ENCODE measurements at regions not wholly inside any gene's neighbourhood (a gene's known extent, or its start where the extent isn't known, plus 50 kb on each side); places are given as distances from the start of the nearest gene placed in this dataset.
"Not testable (repeated sequence)": the region's sequence is repeated elsewhere in the genome, so short reads cannot be mapped to it uniquely, and the experiment has no call there.

- no peak overlapping the region for H3K4me3 ChIP-seq (ENCODE audit: low read depth, low read length)
- no peak for TF ChIP-seq CTCF (IDR thresholded peaks at IDR 0.05; ENCODE audit: insufficient read depth, low read depth, low read length, missing control alignments)
- no peak for DNase-seq (ENCODE audit: low read depth)
These were observed 117.7 kb upstream of the IVNS1ABP start for GRCh38 chr1:185434721-185435120.

DNA sequence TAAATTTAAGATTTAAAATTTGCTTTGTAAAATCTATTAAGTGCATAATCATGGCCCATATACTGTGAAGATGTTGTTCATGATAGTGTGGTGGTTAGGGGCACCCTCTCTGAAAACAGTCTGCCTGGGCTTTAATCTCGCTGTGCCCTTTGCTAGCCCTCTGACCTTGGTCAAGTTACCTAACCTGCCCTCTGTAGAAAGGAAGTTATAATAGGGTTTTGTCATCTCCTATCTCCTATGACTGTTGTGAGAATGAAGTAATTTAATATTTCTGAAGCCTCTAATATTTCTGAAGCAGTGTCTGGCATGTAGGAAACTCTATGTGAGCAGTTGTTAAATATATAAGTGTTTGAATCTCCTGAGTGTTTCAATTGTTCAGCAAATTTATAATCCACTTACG, 116.6 kb upstream of the IVNS1ABP start:
- no peak for DNase-seq (ENCODE audit: low read depth)
- TF ChIP-seq CTCF (IDR thresholded peaks at IDR 0.05; ENCODE audit: insufficient read depth, low read depth, low read length, missing control alignments), result no peak
- no peak overlapping the region for H3K4me3 ChIP-seq (ENCODE audit: low read depth, low read length)

DNA sequence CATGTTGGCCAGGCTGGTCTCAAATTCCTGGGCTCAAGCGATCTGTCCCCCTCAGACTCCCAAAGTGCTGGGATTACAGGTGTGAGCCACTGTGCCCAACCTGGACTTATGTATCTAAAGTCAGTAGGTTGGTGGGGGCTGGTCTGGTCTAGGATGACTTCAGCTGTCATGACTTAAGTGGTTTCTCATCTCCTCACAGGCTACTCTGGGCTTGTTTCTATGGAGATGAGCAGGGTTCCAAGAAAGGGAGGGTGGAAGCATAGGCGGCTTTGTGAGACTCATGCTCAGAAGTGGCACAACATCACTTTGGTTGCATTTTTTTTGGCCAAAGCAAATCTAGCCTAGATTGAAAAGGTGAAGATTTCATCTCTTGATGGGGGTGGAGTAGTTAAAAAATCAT, 115.9 kb upstream of the IVNS1ABP start:
- no peak for TF ChIP-seq CTCF (IDR thresholded peaks at IDR 0.05; ENCODE audit: insufficient read depth, low read depth, low read length, missing control alignments)
- DNase-seq (ENCODE audit: low read depth), result no peak
- H3K4me3 ChIP-seq (ENCODE audit: low read depth, low read length), result no peak overlapping the region

- TF ChIP-seq CTCF (IDR thresholded peaks at IDR 0.05; ENCODE audit: insufficient read depth, low read depth, low read length, missing control alignments), result no peak
- DNase-seq (ENCODE audit: low read depth), result no peak
- H3K4me3 ChIP-seq (ENCODE audit: low read depth, low read length), result no peak overlapping the region
These were observed 114.6 kb upstream of the IVNS1ABP start for GRCh38 chr1:185431612-185432011.

- not testable (repeated sequence) for DNase-seq (ENCODE audit: low read depth); H3K4me3 ChIP-seq (ENCODE audit: low read depth, low read length)
These were observed 112.6 kb upstream of the IVNS1ABP start for GRCh38 chr1:185429668-185430067.

GRCh38 chr1:185427776-185428175, 110.7 kb upstream of the IVNS1ABP start:
- no peak for DNase-seq (ENCODE audit: low read depth)
- no peak overlapping the region for H3K4me3 ChIP-seq (ENCODE audit: low read depth, low read length)
- no peak for TF ChIP-seq CTCF (IDR thresholded peaks at IDR 0.05; ENCODE audit: insufficient read depth, low read depth, low read length, missing control alignments)

- H3K4me3 ChIP-seq (ENCODE audit: low read depth, low read length), result no peak overlapping the region
- no peak for TF ChIP-seq CTCF (IDR thresholded peaks at IDR 0.05; ENCODE audit: insufficient read depth, low read depth, low read length, missing control alignments)
- no peak for DNase-seq (ENCODE audit: low read depth)
These were observed 110.2 kb upstream of the IVNS1ABP start for GRCh38 chr1:185427264-185427663.

DNA sequence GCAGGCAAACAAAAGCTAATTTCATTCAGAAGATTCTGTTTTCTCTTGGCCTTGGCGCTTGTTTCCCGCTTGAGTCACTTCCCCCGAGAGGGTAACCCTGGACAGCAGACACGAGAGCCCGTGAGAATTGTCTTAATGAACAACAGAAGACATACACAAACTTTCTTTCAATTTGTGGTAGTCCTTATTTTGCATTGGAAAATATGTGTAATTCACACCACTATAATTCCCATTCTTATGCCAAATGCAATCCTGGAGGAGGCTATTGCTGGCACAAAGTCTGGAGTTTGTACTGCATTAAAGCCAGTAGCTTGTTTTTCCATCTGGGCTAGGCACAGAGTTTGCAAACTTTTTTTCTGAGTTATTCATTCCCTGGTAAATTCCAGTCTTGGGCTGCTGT, 109.8 kb upstream of the IVNS1ABP start:
- no peak overlapping the region for H3K4me3 ChIP-seq (ENCODE audit: low read depth, low read length)
- no peak for TF ChIP-seq CTCF (IDR thresholded peaks at IDR 0.05; ENCODE audit: insufficient read depth, low read depth, low read length, missing control alignments)
- no peak for DNase-seq (ENCODE audit: low read depth)

Data from GM12865 (cell line).